ENCODE measurements at regions not wholly inside any gene's neighbourhood (a gene's known extent, or its start where the extent isn't known, plus 50 kb on each side); places are given as distances from the start of the nearest gene placed in this dataset.

- TF ChIP-seq CTCF (conservative IDR thresholded peaks at IDR 0.05; ENCODE audit: low read length) (no peak), EZH2phosphoT487 (IDR thresholded peaks at IDR 0.05; ENCODE audit: borderline replicate concordance) (no peak)
Measured at GRCh38 chrX:65598559-65599147, 64.1 kb upstream of the LAS1L start.

Data from Loucy (cell line).